GM19239 (cell line): ENCODE measurements at regions not wholly inside any gene's neighbourhood (a gene's known extent, or its start where the extent isn't known, plus 50 kb on each side); places are given as distances from the start of the nearest gene placed in this dataset.
"Not testable (repeated sequence)": the region's sequence is repeated elsewhere in the genome, so short reads cannot be mapped to it uniquely, and the experiment has no call there.

Experiments used
- DNase-seq: peaks from one replicate; pipeline ENCODE4 v3.0.0; 2011; ENCODE audit warnings: low spot score; ENCODE audit not compliant: insufficient read length
- FAIRE-seq: peaks from 2 replicates; lab custom pipeline; 2011; peaks lifted over from hg19 to GRCh38; lab: Jason Lieb, UNC

DNA sequence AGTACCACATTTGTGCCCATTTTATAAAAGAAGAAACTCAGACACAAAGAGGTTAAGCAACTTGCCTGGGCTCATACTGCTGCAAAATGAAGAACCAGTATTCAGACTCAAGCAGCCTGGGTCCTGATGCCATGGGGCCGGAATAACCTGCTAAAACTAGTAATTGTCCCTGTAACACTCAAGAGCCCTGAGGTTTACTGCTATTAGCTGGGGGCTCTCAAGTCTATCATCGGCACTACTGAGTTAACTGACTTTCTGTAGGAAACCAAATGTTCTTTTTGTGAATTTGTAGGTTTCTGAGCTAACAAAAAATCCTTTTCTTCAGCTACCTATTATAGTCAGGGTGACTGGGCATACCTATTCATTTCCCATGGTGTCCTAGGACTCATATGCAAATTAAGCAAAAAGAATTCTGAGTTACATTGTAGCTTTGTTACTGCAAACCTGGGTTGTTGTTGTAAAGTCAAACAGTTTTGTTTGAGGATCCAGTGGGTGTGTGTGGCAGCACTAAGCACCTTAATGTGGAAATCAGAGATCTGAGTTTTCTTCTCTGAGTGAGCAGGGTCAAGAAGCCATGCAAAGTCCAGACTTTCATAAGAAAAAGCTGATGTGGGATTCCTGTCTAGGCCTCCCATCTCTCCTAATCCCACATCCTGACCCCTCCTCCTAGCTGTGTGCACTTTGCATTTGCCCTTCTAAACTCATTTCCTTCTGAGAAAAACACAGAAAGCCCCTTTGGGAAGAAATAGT, 72.4 kb upstream of the TNP1 start:
- no peak for FAIRE-seq
- no peak for DNase-seq

DNA sequence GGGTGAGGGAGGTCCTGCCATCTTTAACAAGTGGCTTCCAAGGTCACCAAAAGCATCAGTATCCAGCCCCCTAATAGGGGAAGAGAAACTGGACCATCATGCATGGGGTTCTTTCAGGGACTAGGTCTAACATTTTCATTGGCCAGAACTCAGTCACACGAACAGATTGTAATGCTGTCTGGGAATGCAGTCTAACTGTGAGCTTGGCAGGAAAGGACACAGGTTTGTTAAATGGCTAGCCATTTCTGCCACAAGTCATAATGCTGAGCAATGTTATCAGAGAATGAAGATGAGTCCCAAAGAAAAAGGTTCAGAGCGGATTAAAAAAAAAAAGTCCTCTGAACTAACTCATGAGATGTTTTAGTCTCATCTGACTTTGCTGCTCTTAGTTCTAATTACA, 70.9 kb upstream of the TNP1 start:
- DNase-seq = no peak
- no peak for FAIRE-seq

DNA sequence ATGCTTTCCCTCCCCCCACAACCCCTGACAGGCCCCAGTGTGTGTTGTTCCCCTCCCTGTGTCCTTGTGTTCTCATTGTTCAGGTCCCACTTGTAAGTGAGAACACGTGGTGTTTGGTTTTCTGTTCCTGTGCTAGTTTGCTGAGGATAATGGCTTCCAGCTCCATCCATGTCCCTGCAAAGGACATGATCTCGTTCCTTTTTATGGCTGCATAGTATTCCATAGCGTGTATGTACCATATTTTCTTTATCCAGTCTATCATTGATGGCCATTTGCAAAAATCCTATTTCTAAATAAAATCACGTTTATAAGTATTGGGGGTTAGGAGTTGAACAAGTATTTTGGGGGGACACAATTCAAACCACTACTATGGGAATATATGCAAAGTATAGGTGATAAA, 69.5 kb upstream of the TNP1 start:
- FAIRE-seq, DNase-seq: not testable (repeated sequence)

DNA sequence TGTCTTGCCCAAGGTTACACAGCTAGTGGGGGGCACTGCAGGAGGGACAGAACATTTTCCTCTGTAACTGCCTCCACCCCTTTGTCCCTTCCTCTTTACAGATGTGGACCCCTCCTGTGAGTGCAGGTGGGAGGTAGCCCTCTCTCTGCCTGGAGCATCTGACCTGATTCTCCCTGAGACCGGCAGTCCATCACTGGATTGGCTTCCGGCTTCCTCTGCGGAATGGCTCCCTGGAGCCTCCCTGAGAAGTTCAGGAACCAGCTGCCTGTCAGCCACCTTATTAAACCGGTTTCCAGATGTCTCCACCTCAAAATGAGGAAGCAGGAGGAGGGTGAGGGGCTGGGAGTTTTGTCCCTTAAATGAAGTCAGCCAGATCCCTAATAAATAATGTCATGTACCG, 67.3 kb upstream of the TNP1 start:
- DNase-seq (no peak), FAIRE-seq (no peak)

DNA sequence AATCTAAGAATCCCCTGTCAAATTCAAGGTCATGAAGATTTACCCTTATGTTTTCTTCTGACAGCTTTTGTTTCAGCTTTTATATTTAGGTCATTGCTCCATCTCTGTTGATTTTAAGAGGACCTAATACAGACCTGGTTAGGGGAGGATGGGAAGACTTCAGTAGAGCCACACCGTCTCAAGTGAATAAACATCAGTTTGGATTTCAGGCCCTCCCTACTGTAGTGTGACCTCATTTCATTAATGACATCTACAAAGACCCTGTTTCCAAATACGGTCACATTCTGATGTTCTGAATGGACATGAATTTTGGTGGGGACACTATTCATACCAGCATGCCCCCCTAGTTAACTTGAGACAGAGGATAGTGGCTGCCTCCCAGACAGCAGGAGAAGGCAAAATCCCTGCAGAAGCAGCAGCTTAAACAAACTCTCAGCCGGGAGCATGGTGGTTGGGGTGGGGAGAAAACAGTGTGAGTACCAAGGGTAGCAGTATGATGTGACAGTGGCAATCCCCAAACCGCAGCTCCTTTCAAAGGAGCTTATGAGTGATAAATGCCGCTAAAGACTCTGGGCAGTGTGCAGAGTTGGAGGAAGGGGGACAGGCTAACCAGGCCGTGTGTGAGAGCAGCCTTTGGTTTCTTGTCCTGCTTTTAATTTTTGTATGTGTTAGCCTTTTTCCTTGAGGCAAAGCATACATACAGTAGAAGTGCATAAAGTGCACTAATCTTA, 65.9 kb upstream of the TNP1 start:
- FAIRE-seq = no peak
- no peak for DNase-seq

DNA sequence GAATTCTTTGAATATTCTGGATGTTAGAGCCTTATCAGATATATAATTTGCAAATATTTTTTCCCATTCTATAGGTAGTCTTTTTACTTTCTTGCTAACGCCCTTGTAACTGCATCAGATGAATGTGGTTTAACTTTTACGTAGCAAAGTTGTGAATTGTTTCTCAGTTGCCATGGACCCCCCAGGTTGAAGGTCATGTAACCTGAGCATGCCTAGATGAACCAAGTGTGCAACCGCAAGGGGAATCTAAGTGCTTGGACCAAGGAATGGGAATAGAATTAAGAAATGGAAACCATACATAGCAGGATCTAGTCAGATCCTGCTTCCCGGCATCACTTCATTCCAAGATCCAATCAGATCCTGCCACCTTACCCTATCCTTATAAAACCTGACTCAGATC, 65.1 kb upstream of the TNP1 start:
- DNase-seq (no peak), FAIRE-seq (no peak)

DNA sequence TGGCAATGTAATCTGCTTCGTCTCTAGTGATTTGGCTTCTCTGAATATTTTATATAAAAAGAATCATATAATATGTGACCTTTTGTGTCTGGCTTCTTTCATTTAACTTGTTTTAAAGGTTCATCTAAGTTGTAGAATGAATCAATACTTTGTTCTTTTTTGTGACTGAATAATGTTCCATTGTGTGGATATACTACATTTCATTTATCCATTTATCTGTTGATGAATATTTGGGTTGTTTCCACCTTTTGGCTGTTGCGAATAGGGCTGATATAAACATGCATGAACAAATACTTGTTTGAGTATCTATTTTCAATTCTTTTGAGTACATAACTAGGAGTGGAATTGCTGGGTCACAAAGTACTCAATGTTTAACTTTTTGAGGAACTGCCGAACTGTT, 63.8 kb upstream of the TNP1 start:
- FAIRE-seq (no peak), DNase-seq (no peak)

DNA sequence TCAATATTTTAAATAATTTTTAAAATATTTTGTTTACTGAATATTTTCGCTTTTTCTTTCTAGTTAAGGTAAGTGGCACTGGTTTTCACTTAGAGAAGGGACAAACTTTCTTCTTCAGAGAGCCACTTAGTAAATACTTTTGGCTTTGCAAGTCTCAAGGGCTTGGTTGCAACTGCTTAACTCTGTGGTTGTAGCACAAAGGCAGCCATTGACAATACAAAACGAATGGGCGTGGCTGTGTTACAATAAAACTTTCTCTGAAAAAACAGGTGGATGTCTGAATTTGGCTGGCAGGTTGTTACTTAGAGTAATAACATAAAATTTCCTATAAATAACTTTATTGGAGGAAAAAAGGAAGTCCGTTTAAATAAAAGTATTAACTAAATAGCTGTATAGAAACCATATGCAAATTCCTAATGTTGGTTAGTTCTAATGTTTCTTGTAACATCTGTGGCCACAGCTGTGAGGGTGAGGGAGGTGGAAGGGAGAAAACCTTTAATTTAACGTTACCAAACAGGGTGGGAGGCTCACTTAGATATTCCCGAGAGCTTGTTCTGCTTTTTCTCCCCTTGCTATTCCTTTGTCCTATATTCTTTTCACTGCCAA, 62.4 kb upstream of the TNP1 start:
- DNase-seq = no peak

DNA sequence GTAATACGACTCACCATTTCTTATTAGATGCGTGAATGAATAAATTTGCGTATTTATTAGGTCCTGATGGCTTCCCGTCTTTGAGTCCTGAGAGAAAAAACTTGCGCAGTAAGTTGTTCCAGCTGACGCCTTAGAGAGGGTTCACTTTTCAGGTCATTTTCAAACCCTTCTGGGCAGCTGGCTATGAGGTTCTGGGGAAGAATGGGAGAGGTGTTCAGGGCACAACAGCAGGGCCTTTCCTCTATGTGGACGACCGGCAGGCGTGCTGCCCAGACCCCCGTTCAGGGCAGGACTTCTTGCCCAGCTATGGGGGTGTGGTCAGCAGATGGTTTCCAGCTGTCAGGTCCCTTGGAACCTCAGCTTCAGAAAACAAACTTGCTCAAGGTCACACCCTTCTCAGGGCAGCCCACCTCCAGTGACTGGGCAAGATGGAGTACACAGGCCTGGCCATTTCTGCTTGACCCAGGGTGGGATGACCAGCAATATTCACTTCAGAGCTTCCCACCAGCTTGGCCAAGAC, 61.1 kb upstream of the TNP1 start:
- no peak for FAIRE-seq
- DNase-seq = no peak

More for the DNA sequence above, 62.4 kb upstream of the TNP1 start:
- FAIRE-seq = no peak

DNA sequence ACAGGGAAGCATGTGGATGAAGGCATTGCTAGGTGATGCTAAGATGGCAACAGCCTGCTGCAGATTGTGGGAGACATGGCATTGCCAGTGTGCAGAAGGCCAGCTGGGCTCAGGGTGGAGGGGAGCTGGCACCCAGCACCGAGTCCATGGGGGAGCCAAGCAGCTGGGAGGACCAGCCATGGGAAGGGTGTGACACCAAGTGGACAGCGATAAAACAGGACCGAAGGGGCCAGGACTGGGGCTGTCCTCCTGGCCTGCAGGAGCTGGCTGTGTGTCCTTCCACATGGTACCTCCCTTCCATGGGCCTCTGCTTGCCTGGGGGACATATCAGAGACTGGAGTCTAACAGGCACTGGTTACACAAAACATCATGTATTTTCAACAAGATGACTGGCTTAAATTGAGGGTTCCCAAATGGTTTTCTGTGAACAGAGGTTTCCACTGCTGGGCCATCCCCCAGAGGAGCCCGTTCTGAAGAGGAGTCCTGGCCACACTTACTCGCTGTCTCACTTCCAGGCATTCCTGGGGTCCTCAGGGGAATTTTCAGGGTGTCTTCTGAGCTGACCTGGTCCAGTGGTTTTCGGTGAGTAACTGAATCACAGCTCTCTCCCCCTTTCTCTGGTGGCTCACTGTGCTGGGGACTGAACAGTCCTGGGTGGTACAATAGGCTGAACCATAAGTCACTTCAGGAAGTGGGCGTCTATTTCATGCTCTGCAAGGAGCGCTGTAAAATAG, 60.4 kb upstream of the TNP1 start:
- DNase-seq (no peak), FAIRE-seq (no peak)

DNA sequence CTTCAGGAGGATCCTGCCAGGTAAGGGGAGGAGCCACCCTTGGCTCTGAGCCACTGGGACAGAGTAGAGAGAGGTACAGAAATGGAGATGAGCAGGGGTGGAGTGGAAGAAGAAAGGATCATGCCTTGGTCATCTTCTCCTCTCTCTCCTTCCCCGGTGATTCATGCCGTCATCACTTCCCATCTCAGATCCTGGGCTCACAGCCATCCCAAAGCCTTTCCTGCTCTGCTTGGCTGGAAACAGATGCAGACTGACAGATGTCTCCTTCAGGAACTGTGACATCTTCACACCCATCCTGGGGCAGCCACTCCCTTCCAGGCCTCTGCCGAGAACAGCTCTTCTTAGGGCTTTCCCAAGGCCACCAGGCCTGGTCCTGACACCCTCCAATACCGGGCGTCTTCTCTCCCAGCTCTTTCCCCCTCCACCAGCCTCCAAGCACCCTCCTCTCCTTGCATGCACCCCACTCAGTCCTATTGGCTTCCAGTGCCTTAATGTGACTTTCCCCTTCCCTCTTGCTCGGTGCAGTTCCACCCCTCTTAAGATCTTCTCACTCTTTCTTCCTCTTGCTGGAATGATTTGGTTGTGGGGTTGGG, 58.3 kb upstream of the TNP1 start:
- DNase-seq = no peak

DNA sequence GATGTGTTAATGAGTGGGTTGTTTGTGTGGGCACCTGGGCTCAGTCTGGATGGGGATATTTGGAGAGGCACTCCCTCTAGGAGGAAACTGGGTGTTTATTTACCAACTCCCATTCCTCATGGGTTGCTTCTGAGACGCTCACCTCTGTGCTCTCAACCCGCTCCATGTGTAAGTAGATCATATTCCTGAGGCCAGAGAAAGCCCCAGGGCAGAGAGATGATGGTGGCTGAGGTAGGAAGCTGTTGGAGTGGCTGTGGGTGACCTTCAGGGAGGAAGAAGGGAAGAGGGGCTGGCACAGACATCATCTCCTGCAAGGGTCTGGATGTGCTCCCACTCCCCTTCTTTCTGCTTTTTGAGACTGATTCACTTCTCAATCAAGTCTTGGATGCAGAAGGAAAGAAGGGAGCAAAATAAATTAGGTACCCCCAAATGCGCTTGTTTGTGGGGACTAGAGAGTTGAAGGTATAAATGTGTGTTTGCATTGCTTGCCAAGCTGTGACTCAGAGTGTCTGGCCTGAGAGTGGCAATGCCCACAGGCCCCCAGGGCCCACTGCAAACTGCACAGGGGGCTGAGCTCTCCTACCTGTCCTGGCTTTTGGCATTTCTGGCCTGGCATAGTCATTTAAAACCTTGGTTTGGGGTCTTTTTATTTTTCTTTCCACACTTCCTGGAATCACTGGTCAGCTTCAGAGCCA, 57.2 kb upstream of the TNP1 start:
- FAIRE-seq (no peak), DNase-seq (no peak)

More for the DNA sequence above, 58.3 kb upstream of the TNP1 start:
- no peak for FAIRE-seq

DNA sequence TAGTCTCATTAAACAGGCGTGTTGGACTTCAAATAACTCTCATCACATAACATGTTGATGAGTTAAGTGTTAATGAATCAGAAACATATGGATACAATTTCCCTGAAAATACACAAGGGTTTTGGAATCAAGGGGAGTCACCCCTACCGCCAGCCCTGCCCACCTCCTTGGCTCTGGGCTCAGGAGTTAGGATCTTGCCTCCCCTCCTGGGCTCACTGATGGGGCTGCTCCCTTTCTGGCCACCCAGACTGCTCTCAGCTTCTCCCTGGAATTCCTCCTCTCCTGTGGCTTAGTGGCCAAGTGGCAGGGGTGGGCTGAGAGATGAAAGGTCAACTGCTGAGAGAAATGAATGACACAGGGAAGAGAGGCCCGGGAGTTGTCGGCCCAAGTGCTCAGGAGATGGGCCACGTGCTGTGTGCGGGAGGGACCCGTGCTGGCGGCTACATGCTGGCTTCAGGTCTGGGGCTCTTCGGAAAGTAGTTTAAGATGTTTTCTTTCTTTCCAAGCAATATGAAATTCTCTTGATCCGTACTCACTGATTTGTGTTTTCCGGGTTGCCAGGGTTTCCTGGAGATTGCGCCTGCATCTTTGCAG, 55.8 kb upstream of the TNP1 start:
- FAIRE-seq = no peak

DNA sequence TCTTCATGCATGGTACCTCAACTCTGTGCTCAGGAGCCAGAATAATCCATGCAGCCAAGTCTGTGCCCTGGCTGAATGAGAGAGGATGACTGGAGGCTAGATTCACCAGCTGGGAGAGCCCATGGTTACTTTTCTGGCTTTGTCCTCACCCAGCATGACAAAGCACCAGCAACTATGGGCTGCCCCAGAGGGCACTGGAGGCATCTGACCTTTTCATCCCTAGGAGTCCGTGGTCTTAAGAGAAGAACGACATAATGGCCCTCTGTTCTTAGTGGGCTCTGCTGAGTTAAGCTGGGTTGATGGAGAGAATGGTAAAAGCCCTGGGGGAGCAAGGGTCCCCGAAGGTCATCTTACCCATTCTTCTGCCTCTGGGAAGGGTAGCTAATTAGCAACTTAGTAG, 54.6 kb upstream of the TNP1 start:
- no peak for DNase-seq
- no peak for FAIRE-seq

More for the DNA sequence above, 55.8 kb upstream of the TNP1 start:
- DNase-seq = no peak

DNA sequence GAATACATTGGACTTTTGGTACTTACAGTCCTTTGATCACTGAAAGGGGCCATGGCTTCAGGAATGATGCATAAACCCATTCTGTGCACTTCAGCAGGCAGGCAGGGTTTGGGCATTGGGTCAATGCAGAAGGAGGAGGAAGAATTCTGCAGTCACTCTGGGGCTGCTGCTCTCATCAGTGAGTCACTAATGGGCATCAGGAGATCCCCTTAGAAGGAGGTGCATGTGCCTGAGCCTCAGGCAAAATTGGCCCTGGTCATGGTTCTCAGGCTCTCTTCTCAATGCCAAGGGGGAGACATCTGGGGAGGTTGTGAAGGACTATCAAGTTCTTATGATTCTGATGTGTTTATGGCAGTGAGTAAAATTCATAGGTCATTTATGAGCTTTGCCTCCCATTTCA, 52.0 kb upstream of the TNP1 start:
- DNase-seq (no peak), FAIRE-seq (no peak)

DNA sequence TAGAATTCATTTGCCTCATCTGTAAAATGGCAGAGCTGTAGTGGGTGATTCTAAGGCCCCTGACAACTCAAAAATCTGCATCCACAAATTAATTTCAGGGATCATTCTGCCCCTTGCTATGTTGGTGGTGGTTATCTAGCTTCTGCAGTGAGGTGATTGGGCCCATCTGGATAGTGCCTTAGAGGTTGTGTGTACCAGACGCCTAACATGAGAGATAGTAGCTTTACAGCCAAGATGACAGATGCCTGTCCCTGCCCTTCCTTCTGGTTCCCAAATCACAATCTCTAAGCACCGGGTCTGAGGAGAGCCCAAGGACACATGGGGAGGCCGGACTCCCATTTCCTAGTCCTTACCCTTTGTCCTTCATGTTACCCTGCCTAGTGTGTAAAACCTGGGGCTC, 51.1 kb upstream of the TNP1 start:
- DNase-seq (no peak), FAIRE-seq (no peak)

DNA sequence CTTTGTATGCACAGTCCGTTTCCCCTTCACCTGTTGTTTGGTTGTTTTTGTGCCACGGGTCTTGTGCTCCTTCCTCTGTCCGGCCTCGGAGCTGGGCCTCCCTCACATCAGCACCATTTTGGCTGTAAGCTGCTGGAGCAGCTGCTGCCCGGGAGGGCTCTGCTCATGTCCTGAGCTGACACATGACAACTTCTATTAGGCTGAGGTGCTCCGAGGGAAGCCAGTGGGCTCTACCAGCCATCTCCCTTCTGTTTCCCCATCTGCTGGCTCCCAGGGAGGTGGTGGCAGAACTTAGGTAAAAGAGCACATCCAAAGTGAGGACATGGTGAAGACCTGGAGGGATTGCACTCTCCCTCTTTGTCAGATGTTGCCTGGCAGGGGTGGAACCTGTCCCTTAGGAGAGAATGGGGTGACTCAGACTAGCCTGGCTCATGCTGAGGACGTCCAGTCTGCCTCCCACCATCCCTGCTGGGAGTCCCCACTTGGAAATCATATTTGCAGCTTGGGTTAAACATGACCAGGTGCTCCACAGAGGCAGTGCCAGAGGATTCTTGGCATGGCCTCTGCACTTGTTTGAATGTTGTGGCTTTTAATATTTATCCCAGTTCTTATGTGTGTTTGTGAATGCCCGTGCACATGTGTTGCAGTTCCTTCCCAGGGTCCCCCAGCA, 49.8 kb upstream of the TNP1 start:
- no peak for FAIRE-seq
- no peak for DNase-seq
